Astrocyte (in vitro differentiated cells and primary cell): ENCODE measurements at regions not wholly inside any gene's neighbourhood (a gene's known extent, or its start where the extent isn't known, plus 50 kb on each side); places are given as distances from the start of the nearest gene placed in this dataset.

Experiments
- CTCF ChIP-seq: IDR thresholded peaks from 2 replicates; pipeline ENCODE4 v1.5.1; 2011; ENCODE audit warnings: low read depth, mild to moderate bottlenecking, inconsistent platforms, low read length, moderate library complexity; ENCODE audit not compliant: insufficient read depth
- EZH2 ChIP-seq: IDR thresholded peaks from 2 replicates; pipeline ENCODE4 v1.6.1; 2012; ENCODE audit warnings: mild to moderate bottlenecking, low read length, inconsistent platforms; ENCODE audit not compliant: insufficient read depth

DNA sequence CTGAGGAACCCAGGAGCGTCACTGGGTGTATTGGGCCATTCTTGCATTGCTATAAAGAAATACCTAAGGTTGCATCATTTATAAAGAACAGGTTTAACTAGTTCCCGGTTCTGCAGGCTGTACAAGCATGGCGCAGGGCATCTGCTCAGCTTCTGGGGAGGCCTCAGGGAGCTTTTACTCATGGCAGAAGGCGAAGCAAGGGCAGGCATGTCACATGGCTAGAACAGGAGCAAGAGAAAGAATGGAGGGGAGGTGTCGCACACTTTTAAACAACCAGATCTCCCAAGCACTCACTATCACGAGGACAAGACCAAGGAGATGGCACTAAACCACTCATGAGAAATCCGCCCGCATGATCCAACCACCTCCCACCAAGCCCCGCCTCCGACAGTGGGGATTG, 65.2 kb downstream of the PSMG1 start:
- TF ChIP-seq CTCF (no peak), EZH2 (no peak)
